HepG2 (cell line): ENCODE measurements at regions not wholly inside any gene's neighbourhood (a gene's known extent, or its start where the extent isn't known, plus 50 kb on each side); places are given as distances from the start of the nearest gene placed in this dataset.

ENCODE experiments used
- MXD4 ChIP-seq: IDR thresholded peaks from 2 replicates; pipeline ENCODE4 v1.6.1; 2016; ENCODE audit warnings: mild to moderate bottlenecking, missing biosample characterization, missing genetic modification reagents
- NFYB ChIP-seq: sonication (generic); formaldehyde crosslinking; IDR thresholded peaks from 2 replicates; pipeline ENCODE4 v1.4.0; 2020; ENCODE audit warnings: missing genetic modification reagents
- SOX6 ChIP-seq, 2 experiments: fragments of 450-650 bp in 1 of 2; sonication (generic) in 1 of 2; formaldehyde crosslinking in 1 of 2; IDR thresholded peaks; 2 replicates each; pipeline versions ENCODE4 v1.4.0 to v1.6.1; 2017 to 2020; ENCODE audit warnings: antibody characterized with exemption in 1 of 2, mild to moderate bottlenecking in 1 of 2, missing genetic modification reagents in 1 of 2
- U2AF2 ChIP-seq: fragments of 200-400 bp; formaldehyde crosslinking; IDR thresholded peaks from 2 replicates; pipeline ENCODE4 v1.6.1; 2017; ENCODE audit warnings: low read depth, mild to moderate bottlenecking, low read length
- ZBTB26 ChIP-seq: IDR thresholded peaks from 2 replicates; pipeline ENCODE4 v1.6.1; 2016; ENCODE audit warnings: missing compliant biosample characterization, missing genetic modification reagents, borderline replicate concordance
- ZBTB4 ChIP-seq: sonication (generic); formaldehyde crosslinking; IDR thresholded peaks from 2 replicates; pipeline ENCODE4 v1.4.0; 2020; ENCODE audit warnings: missing genetic modification reagents, mild to moderate bottlenecking, borderline replicate concordance
- ZNF615 ChIP-seq: sonication (generic); formaldehyde crosslinking; IDR thresholded peaks from 2 replicates; pipeline ENCODE4 v1.5.0; 2020; ENCODE audit warnings: mild to moderate bottlenecking, missing genetic modification reagents, borderline replicate concordance
- ZNF891 ChIP-seq: sonication (generic); formaldehyde crosslinking; IDR thresholded peaks from 2 replicates; pipeline ENCODE4 v1.5.0; 2020; ENCODE audit warnings: mild to moderate bottlenecking, missing genetic modification reagents

- TF ChIP-seq MXD4 (no peak), SOX6 (IDR thresholded peaks at IDR 0.05) (no peak), SOX6 (CRISPR knock-in tag; IDR thresholded peaks at IDR 0.05) (no peak), NFYB (CRISPR knock-in tag) (no peak), ZNF615 (CRISPR knock-in tag) (no peak), ZBTB4 (CRISPR knock-in tag) (no peak), ZBTB26 (CRISPR knock-in tag) (no peak), U2AF2 (no peak), ZNF891 (CRISPR knock-in tag) (no peak)
These were observed 118.7 kb downstream of the WNT5A start for GRCh38 chr3:55368366-55368765.
